Loucy (cell line): ENCODE measurements at regions not wholly inside any gene's neighbourhood (a gene's known extent, or its start where the extent isn't known, plus 50 kb on each side); places are given as distances from the start of the nearest gene placed in this dataset.

Source experiments
- H2AFZ ChIP-seq: fragments of 200-600 bp; sonication (generic); 2 replicates; pipeline ENCODE4 v1.6.0; 2016; ENCODE audit warnings: antibody characterized with exemption, mild to moderate bottlenecking, low read length, moderate library complexity
- H3F3A ChIP-seq: fragments of 200-600 bp; 2 replicates; pipeline ENCODE4 v1.6.0; 2016; ENCODE audit warnings: antibody characterized with exemption, low read depth, mild to moderate bottlenecking
- H3K27me3 ChIP-seq: fragments of 200-600 bp; sonication (generic); 2 replicates; pipeline ENCODE4 v1.6.1; 2014; ENCODE audit warnings: low read length, mild to moderate bottlenecking; ENCODE audit not compliant: insufficient read depth, poor library complexity, severe bottlenecking
- H3K36me3 ChIP-seq: fragments of 200-600 bp; sonication (generic); 2 replicates; pipeline ENCODE4 v1.6.1; 2016; ENCODE audit warnings: low read length; ENCODE audit not compliant: insufficient read depth
- H3K4me1 ChIP-seq: fragments of 200-600 bp; sonication (generic); 2 replicates; pipeline ENCODE4 v1.5.1; 2014; ENCODE audit warnings: low read length, mild to moderate bottlenecking; ENCODE audit not compliant: insufficient read depth, poor library complexity, severe bottlenecking
- H3K4me2 ChIP-seq: fragments of 200-600 bp; sonication (generic); 2 replicates; pipeline ENCODE4 v1.6.0; 2014; ENCODE audit warnings: antibody characterized with exemption, low read length, low read depth, mild to moderate bottlenecking; ENCODE audit not compliant: poor library complexity, severe bottlenecking
- H3K4me3 ChIP-seq: fragments of 200-600 bp; sonication (generic); 2 replicates; pipeline ENCODE4 v1.5.1; 2014; ENCODE audit warnings: low read length, mild to moderate bottlenecking, mixed read lengths; ENCODE audit not compliant: poor library complexity, severe bottlenecking
- H3K79me2 ChIP-seq: fragments of 200-600 bp; sonication (generic); 2 replicates; pipeline ENCODE4 v1.6.1; 2014; ENCODE audit warnings: low read length; ENCODE audit not compliant: insufficient read depth
- H3K9ac ChIP-seq: fragments of 200-600 bp; sonication (generic); 2 replicates; pipeline ENCODE4 v1.6.0; 2014; ENCODE audit warnings: mild to moderate bottlenecking, low read depth, low read length, moderate library complexity; ENCODE audit not compliant: poor library complexity, severe bottlenecking
- H3K9me2 ChIP-seq: fragments of 200-600 bp; sonication (generic); replicated peaks from 2 replicates; pipeline ENCODE4 v1.6.1; 2016; ENCODE audit warnings: low read depth, low read length, mixed read lengths
- H3K9me3 ChIP-seq: fragments of 200-600 bp; sonication (generic); 2 replicates; pipeline ENCODE4 v1.6.1; 2014; ENCODE audit warnings: mild to moderate bottlenecking, antibody characterized with exemption, low read length, low read depth; ENCODE audit not compliant: insufficient read depth
- H4K20me1 ChIP-seq: fragments of 200-600 bp; sonication (generic); 2 replicates; pipeline ENCODE4 v1.6.0; 2014; ENCODE audit warnings: antibody characterized with exemption, low read length, mild to moderate bottlenecking; ENCODE audit not compliant: insufficient read depth, poor library complexity, severe bottlenecking
- CTCF ChIP-seq: fragments of 200-600 bp; sonication (generic); conservative IDR thresholded peaks from 2 replicates; pipeline ENCODE4 v1.5.1; 2014; ENCODE audit warnings: mild to moderate bottlenecking, antibody characterized with exemption, low read length
- EZH2phosphoT487 ChIP-seq: fragments of 200-600 bp; IDR thresholded peaks from 2 replicates; pipeline ENCODE4 v1.6.1; 2018; ENCODE audit warnings: antibody characterized with exemption, mild to moderate bottlenecking, moderate library complexity, borderline replicate concordance

DNA sequence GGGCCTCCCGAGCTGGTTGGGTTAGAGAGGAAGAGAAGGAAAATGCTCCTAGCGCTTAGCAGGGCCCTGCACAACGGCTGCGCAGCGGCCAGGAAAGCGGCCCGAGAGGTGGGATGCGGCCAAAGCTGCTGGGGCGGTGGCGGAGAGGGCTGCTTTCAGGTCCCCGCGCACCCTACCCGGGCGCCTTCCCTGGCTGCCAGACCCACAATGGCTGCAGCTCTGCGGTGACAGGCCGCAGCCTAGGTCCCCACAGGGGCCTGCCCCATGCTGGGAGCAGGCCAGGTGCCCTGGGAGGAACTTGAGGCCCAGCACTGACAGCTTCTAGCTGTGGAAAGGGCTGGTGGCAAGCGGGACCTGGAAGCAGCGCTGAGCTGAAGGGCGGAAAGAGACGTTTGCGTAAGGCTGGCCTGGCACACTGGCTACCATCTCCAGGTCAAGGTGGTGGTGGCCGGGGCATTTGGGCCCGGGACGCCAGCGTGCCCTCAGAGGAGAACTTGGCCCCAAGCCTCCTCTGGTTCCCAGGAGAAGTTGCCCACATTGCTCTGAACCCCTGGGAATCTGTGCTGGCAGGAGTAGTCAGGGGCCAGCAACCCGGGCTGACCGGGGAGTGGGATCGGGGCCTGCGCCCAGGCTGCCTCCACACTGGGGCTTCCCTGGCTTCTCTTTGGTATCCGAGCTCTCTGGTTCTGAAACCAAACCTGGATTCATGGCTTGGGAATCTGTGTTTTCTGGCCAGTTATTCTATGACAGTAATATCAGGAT lies 72.9 kb upstream of the ZNF804B start:
- Histone ChIP-seq H3K4me3 (no peak overlapping the region), H3K79me2 (no peaks in the 10 kb centered on the region), H2AFZ (no peak overlapping the region), H3K9me3 (no peaks in the 10 kb centered on the region), H3K4me1 (no peaks in the 10 kb centered on the region), H3K9me2 (no peaks in the 10 kb centered on the region), H3K9ac (no peak overlapping the region), H3K36me3 (no peaks in the 10 kb centered on the region), H3K4me2 (no peak overlapping the region), H4K20me1 (no peaks in the 10 kb centered on the region), H3K27me3 (no peaks in the 10 kb centered on the region), H3F3A (no peaks in the 10 kb centered on the region)
- TF ChIP-seq CTCF (no peak), EZH2phosphoT487 (no peak)

GRCh38 chr7:88681682-88682081 lies 77.8 kb upstream of the ZNF804B start:
- Histone ChIP-seq H3K9me2 (no peaks in the 10 kb centered on the region), H2AFZ (no peak overlapping the region), H4K20me1 (no peaks in the 10 kb centered on the region), H3K79me2 (no peaks in the 10 kb centered on the region), H3K4me2 (no peak overlapping the region), H3K27me3 (no peaks in the 10 kb centered on the region), H3K36me3 (no peaks in the 10 kb centered on the region), H3K9me3 (no peaks in the 10 kb centered on the region), H3F3A (no peaks in the 10 kb centered on the region), H3K4me1 (no peaks in the 10 kb centered on the region), H3K4me3 (no peak overlapping the region), H3K9ac (no peak overlapping the region)
- no peak for TF ChIP-seq EZH2phosphoT487
- no peak for TF ChIP-seq CTCF

DNA sequence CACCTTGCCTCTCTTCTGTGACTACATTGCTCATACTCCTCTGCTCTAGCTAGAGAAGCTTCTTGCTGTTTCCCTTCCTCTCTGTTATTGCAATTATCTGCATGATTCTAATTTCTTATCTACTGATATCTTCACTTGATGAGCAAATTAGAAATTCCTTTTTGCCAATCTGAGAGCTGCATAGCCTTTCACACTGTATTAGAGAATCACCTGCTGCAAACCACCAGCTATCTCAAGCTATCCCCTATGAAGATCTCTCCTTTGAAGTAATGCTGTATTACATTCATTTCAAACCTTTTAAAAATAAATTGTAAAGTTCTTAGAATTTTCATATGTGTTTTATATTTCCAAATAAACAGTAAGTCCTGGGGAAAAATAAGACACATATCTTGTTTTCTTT lies 89.0 kb upstream of the ZNF804B start:
- no peak overlapping the region for H3K9ac ChIP-seq
- no peaks in the 10 kb centered on the region for H3K9me2 ChIP-seq
- TF ChIP-seq EZH2phosphoT487: no peak
- H2AFZ ChIP-seq: no peak overlapping the region
- H3K79me2 ChIP-seq: no peaks in the 10 kb centered on the region
- H3K4me2 ChIP-seq: no peak overlapping the region
- H3K4me3 ChIP-seq: no peak overlapping the region
- H3K36me3 ChIP-seq: no peaks in the 10 kb centered on the region
- H4K20me1 ChIP-seq: no peaks in the 10 kb centered on the region
- H3K27me3 ChIP-seq: no peaks in the 10 kb centered on the region
- no peaks in the 10 kb centered on the region for H3K9me3 ChIP-seq
- H3F3A ChIP-seq: no peaks in the 10 kb centered on the region
- H3K4me1 ChIP-seq: no peaks in the 10 kb centered on the region

DNA sequence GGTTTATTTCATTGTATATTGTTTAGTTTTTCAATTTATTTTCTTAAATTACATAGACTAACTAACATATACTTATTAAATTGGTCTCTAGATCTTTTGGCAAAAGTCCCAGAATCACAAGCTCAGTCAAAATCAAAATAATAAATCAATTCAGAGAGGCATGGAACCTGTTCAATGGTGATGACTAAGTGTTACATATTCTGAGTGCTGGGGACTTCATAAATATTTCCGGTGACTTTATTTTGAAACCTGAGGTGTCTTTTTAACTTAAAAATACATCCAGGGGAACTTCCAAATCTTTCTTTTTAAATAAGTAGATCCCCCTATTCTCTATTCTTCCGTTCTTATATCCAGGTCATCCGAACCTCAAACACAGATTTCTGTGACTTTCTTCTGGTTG lies 89.6 kb upstream of the ZNF804B start:
- no peaks in the 10 kb centered on the region for H3K4me1 ChIP-seq
- H2AFZ ChIP-seq: no peak overlapping the region
- H3K27me3 ChIP-seq: no peaks in the 10 kb centered on the region
- H3K9me3 ChIP-seq: no peaks in the 10 kb centered on the region
- H3F3A ChIP-seq: no peaks in the 10 kb centered on the region
- no peak for TF ChIP-seq CTCF
- no peak for TF ChIP-seq EZH2phosphoT487
- no peaks in the 10 kb centered on the region for H3K36me3 ChIP-seq
- no peaks in the 10 kb centered on the region for H3K79me2 ChIP-seq
- no peak overlapping the region for H3K9ac ChIP-seq
- no peaks in the 10 kb centered on the region for H4K20me1 ChIP-seq
- no peak overlapping the region for H3K4me3 ChIP-seq
- no peaks in the 10 kb centered on the region for H3K9me2 ChIP-seq
- no peak overlapping the region for H3K4me2 ChIP-seq
